Cardiac septum (tissue), 1 donor: ENCODE measurements at regions not wholly inside any gene's neighbourhood (a gene's known extent, or its start where the extent isn't known, plus 50 kb on each side); places are given as distances from the start of the nearest gene placed in this dataset.

ENCODE experiments used
- DNase-seq: peaks from one replicate; pipeline ENCODE4 v3.0.0-alpha.2; 2020; ENCODE audit warnings: low spot score
- intact Hi-C: fragments of 100-400 bp; cut with DNase I; formaldehyde crosslinking; loops from one replicate; pipeline ENCODE4 v1.14.0; 2022
- donor health status: DM: no; HTN: no; CAD: no.

DNA sequence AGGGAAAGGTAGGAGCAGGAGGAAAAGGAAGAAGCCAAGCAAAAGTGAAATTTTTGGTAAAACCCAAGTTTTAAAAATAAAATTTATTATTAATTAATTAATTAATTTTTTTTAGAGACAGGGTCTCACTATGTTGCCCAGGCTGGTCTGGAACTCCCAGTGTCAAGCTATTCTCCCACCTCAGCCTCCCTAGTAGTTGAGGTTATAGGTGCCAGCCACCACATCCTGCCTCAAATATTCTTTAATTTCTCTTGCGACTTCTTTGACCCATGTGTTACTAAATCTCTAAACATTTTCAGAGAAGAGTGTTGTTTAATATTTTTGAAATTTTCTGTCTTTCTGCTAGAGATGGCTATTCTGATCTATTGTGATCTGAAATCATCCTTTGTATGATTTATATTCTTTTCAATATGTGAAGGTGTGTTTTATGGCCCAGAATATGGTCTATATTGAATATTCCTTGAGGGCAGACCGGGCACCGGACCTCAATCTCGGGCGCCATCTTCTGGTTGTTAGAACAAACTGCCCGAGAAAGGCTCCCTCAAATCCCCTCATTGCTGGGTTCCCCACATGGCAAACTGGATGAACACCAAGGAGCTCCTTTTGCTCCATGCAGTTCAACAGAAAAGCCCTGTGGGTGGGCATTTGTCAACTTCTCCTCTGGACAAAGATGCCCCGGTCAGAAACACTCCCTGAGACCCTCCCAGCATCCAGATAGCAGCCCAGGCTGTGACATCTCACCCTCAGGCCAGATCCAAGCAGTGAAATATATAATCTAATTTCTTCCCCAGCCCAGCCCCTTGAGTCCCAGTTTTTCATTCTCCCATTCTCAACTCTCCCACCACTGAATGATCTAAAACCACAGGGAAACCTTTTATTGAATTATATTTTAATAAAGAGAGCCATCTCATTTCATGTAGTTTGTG is 110.5 kb downstream of the ASCL4 start:
- intact Hi-C loops: loop anchor here (2.0 to 5.0 kb wide), 2 partner anchors 120 to 208 kb away; no protein-coding TSS in a partner anchor
- DNase-seq: no peak

- intact Hi-C loops: no loop called here
- DNase-seq: no peak
Observed at GRCh38 chr12:107888789-107889188, 114.3 kb downstream of the ASCL4 start.

DNA sequence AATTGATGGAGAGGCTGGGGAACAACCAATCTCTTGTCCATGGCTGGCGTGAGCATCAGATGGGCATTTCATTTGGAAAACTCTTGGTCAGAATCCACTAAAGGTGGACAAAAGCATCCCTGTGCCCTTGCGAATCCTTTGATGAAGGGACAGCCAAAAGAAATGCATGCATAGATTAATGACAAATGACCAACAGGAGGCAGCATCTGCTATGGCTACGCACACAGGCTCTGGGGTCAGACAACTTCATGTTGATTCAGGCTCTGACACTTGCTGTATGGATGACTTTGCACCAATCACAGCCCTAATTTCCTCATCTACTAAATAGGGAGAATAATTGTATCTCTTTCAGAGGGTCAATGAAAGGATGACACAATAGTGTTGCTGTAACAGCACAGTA is 117.5 kb downstream of the ASCL4 start:
- DNase-seq: no peak
- intact Hi-C loops: no loop called here

GRCh38 chr12:107894589-107894988 is 120.1 kb downstream of the ASCL4 start:
- DNase-seq: no peak
- intact Hi-C loops: no loop called here

- no peak for DNase-seq
- intact Hi-C loops: no loop called here
Observed at GRCh38 chr12:107895966-107896365, 121.5 kb downstream of the ASCL4 start.

DNA sequence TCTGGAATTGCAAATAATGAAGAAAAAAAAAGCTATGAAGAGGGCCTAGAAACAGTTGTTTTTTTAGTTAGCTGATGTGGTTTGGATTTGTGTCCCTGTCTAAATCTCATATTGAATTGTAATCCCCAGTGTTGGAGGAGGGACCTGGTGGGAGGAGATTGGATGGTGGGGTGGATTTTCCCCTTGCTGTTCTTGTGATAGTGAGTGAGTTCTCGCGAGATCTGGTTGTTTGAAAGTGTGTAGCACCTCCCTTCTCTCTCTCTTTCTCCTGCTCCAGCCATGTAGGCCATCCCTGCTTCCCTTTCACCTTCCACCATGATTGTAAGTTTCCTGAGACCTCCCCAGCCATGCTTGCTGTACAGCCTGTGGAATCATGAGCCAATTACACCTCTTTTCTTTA is 126.1 kb downstream of the ASCL4 start:
- DNase-seq: no peak
- intact Hi-C loops: no loop called here

GRCh38 chr12:107903341-107904061 is 129.0 kb downstream of the ASCL4 start:
- intact Hi-C loops: no loop called here
- peak; percentile 81 for DNase-seq

- no peak for DNase-seq
- intact Hi-C loops: no loop called here
Observed at GRCh38 chr12:107906707-107907106, 132.2 kb downstream of the ASCL4 start.

DNA sequence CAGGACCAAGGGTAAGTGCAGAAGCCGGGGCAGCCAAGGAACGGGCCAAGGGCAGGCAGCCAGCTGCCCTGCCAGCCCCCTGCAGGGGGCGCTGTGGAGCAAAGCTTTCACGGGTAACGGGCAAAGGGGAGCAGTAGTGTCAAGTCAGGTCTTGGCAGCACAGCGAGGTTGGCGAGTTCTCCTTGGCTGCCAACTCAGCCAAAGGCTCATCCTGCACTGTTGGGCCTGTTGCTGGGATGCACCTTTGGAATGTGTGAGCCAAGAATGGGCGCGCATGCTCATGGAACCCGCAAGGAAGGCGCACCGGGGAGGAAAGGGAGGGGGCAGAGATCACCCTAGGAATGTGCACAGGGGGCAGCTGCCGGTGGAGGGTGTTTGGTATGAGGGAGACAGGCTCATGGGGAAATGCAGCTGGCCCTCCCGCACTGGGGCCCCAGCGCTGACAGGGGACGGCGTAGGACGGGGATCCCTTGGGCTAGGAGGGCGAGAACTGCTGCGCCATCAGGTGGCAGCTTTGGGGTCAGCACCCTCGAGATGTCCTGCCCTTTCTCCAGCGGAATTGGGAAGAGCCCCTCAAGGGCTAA is 138.0 kb downstream of the ASCL4 start:
- DNase-seq: no peak
- intact Hi-C loops: no loop called here

- intact Hi-C loops: no loop called here
- DNase-seq: no peak
Observed at GRCh38 chr12:107914460-107914977, 140.0 kb downstream of the ASCL4 start.

DNA sequence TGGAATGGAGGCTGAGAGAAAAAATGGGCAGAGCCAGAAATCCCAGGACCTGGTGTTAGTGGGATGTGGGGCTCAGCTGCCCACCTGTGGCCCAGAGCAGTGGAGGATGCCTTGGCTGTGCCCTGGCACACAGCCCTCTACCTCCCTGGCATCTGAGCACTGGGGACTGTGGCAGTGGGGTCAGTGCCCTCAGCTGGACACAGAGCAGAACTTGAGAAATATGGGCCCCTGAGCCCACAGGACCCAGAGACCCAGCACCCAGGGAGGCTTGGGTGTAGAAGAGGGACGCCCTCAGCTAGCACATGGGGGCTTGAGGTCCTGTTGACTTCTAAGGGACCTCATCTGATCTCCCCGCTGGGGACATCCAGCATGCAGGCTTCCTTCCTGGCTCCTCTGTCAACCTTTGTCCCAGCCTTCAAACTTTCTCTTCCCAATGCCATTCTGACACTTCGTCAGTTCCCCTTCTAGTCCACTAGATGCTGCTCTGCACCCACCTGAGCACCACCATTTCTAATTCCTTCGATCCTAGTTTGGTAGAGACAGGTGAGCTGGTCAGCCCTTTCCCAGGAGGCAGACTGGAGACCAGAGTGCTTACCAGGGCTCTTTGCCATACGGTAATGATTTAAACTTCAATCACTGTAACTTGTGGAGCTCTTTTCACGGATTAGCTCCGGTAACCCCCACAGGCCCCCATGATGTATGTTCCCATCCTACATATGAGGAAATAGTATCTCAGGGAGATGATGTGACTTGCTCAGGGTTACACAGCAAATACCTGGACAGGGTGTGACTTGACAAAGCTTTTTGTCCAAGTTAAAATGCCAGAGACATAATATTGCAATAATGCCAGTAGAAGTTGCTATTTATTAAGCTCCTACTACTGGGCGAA is 143.7 kb downstream of the ASCL4 start:
- intact Hi-C loops: loop anchor here (5.0 kb wide), 1 partner anchor 594 kb away; no protein-coding TSS in a partner anchor
- no peak for DNase-seq

DNA sequence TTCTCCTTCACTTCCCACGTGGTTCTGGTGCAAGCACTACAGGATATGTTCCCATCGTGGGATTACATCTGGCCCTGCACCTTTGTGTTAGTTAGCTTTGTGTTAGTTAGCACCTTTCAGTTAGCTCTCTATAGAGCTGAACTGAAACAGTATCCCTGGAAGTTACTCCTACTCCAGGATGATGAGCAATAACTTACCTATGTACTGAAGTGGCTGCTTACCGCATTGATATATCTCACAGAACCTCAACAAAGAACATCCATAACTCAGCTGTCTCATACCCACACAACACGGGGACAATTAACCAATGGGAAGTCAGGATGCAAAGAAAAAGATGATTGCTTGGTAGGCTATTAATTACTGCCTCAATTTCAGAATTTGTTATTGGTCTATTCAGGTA is 146.6 kb downstream of the ASCL4 start:
- intact Hi-C loops: no loop called here
- DNase-seq: no peak

GRCh38 chr12:107925125-107925524 is 150.6 kb downstream of the ASCL4 start:
- intact Hi-C loops: no loop called here

GRCh38 chr12:107929436-107929835 is 154.9 kb downstream of the ASCL4 start:
- no peak for DNase-seq

More at GRCh38 chr12:107925125-107925524, 150.6 kb downstream of the ASCL4 start:
- DNase-seq: no peak

DNA sequence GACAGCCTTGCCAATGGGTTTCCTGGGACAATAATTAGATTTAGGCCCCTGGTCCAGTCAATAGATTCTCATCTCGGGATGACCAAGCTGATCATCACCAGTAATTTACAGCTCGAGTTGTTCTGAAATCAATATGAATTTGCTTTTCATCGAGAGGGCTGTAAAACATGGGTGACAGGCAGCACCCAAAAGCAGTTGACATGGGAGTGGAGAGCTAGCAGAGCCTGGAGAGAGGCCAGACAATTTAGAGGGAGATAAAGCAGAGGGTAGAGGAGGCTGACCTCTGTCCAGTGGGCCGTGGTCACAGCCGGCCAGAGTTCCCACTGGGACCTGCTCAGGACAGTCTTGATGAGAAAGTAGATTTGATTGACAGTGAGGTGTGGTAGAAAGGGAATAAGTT is 157.3 kb downstream of the ASCL4 start:
- intact Hi-C loops: no loop called here
- no peak for DNase-seq

More at GRCh38 chr12:107929436-107929835, 154.9 kb downstream of the ASCL4 start:
- intact Hi-C loops: no loop called here

DNA sequence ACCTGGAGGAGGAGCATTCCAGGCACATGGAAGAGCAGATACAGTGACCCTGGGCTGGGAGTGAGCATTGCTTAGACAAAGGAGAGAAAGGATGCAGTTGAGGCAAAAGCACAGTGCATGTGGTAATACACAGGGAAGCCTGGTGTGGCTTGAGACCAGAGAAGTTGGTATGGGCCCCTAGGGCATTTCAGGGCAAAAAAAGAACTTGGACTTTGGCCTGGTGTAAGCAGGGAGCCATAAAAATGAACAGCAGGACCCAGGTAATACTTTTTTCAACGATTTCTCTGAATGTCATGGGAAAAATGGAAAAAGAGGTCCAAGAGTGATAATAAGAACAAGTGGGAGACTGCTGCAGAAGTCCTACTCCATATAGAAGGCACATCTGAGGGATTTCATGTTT is 163.9 kb downstream of the ASCL4 start:
- intact Hi-C loops: no loop called here
- DNase-seq: no peak

DNA sequence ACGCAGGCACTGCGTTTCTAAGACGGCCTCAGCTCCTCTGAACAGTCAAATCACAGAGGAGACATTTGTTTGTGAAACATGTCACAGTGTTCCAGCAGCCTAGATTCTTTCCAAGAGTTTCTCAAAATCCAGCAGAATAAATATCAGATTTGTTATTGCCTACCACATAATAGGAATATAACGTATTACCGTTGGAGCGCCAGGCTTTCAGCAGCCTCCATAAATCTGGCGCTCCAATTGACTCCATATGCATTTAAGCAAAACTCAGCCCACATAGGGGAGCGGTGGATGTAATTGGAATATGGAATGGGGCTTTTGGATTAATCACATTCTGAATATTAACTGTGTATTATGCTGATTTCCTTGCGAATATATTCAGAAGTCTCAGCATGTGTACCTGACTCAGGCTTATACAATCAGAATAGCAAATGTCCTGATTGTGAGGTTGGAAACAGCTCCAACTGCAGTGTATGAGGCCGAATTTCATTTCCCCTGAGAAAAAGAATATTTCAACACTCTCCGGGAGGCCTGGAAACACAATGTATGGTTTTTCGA is 174.0 kb downstream of the ASCL4 start:
- intact Hi-C loops: no loop called here
- DNase-seq: no peak

DNA sequence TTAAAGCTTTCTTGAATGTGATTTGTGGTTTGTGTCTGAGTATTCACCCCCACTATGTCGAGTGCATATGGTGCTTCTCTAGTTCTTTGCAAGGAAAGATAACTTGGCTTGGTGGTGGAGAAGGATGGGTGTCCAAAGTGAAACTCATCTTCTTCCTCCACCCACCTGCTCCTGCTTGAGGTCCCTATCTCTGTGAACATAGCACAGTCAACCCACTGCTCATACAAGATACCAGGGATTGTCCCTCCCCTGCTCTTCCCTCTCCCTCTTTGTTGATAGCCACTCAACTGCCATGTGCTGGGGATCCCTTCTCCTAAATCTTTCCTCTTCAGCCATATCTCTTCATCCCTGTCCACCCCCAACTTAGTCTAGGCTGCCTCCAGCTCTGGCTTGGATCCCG is 176.5 kb downstream of the ASCL4 start:
- DNase-seq: no peak
- intact Hi-C loops: no loop called here
